K562 (cell line): ENCODE measurements at regions not wholly inside any gene's neighbourhood (a gene's known extent, or its start where the extent isn't known, plus 50 kb on each side); places are given as distances from the start of the nearest gene placed in this dataset.

Experiments
- ATF7 ChIP-seq: fragments of 450-650 bp; IDR thresholded peaks from 2 replicates; pipeline ENCODE4 v1.7.1; 2014; ENCODE audit warnings: mild to moderate bottlenecking, moderate library complexity
- CBFA2T3 ChIP-seq: fragments of 450-650 bp; IDR thresholded peaks from 2 replicates; pipeline ENCODE4 v1.6.1; 2017
- ESRRA ChIP-seq: fragments of 450-650 bp; IDR thresholded peaks from 2 replicates; pipeline ENCODE4 v1.6.1; 2014; ENCODE audit warnings: low read depth, mild to moderate bottlenecking, moderate library complexity, borderline replicate concordance
- MTF1 ChIP-seq: fragments of 250-450 bp; sonication (Bioruptor Pico); IDR thresholded peaks from 2 replicates; pipeline ENCODE4 v1.9.0; 2021; ENCODE audit warnings: moderate library complexity, mild to moderate bottlenecking, inconsistent platforms, borderline replicate concordance
- SAFB ChIP-seq: fragments of 200-400 bp; formaldehyde crosslinking; IDR thresholded peaks from 2 replicates; pipeline ENCODE4 v1.6.1; 2017; ENCODE audit warnings: low read depth, low read length, borderline replicate concordance
- SMAD4 ChIP-seq: fragments of 250-450 bp; sonication (Bioruptor Pico); conservative IDR thresholded peaks from 2 replicates; pipeline ENCODE4 v1.8.0; 2021; ENCODE audit warnings: inconsistent platforms, mild to moderate bottlenecking, moderate library complexity
- ZNF778 ChIP-seq: fragments of 450-650 bp; formaldehyde crosslinking; IDR thresholded peaks from 2 replicates; pipeline ENCODE4 v1.4.0; 2020; ENCODE audit warnings: mild to moderate bottlenecking, moderate library complexity
- TF ChIP-seq, protein P1 (sequence below): fragments of 250-450 bp; sonication (Bioruptor Pico); IDR thresholded peaks from 2 replicates; pipeline ENCODE4 v1.5.0; 2022; ENCODE audit warnings: mild to moderate bottlenecking
- TF ChIP-seq, protein P2 (sequence below): fragments of 150-350 bp; conservative IDR thresholded peaks from 2 replicates; pipeline ENCODE4 v1.6.1; 2014; ENCODE audit warnings: low read length
- TF ChIP-seq, protein P3 (sequence below), 3 experiments: IDR thresholded peaks in 2 of 3; conservative IDR thresholded peaks in 1 of 3; 2 replicates each; pipeline ENCODE4 v1.5.1; 2011 to 2012; ENCODE audit warnings: low read length in 3 of 3, mild to moderate bottlenecking in 3 of 3, control low read depth in 2 of 3, improper control_type of control experiment in 1 of 3, inconsistent platforms in 1 of 3, low read depth in 1 of 3, mixed read lengths in 1 of 3, moderate library complexity in 1 of 3; ENCODE audit not compliant: insufficient read depth in 2 of 3

DNA sequence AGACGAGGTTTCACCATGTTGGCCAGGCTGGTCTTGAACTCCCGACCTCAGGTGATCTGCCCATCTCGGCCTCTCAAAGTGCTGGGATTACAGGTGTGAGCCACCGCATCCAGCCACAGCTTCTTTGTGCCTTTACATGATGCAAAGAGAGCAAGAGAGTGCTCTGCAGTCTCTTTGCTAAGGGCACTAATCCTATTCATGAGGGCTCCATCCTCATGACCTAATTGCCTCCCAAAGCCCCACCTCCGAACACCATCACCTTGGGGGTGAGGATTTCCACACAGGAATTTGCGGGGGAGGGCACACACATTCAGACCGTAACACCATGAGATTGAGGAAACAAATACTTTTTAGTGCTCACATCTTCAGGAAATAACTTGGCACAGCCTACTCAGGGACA, 91.8 kb downstream of the PDCL3 start:
- no peak for TF ChIP-seq SAFB
- no peak for TF ChIP-seq SMAD4 (CRISPR knock-in tag)
- no peak for TF ChIP-seq CBFA2T3
- TF ChIP-seq, protein P1, sequence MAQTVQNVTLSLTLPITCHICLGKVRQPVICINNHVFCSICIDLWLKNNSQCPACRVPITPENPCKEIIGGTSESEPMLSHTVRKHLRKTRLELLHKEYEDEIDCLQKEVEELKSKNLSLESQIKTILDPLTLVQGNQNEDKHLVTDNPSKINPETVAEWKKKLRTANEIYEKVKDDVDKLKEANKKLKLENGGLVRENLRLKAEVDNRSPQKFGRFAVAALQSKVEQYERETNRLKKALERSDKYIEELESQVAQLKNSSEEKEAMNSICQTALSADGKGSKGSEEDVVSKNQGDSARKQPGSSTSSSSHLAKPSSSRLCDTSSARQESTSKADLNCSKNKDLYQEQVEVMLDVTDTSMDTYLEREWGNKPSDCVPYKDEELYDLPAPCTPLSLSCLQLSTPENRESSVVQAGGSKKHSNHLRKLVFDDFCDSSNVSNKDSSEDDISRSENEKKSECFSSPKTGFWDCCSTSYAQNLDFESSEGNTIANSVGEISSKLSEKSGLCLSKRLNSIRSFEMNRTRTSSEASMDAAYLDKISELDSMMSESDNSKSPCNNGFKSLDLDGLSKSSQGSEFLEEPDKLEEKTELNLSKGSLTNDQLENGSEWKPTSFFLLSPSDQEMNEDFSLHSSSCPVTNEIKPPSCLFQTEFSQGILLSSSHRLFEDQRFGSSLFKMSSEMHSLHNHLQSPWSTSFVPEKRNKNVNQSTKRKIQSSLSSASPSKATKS: no peak
- no peak for TF ChIP-seq ESRRA
- no peak for TF ChIP-seq MTF1 (CRISPR knock-in tag)
- TF ChIP-seq, protein P2, sequence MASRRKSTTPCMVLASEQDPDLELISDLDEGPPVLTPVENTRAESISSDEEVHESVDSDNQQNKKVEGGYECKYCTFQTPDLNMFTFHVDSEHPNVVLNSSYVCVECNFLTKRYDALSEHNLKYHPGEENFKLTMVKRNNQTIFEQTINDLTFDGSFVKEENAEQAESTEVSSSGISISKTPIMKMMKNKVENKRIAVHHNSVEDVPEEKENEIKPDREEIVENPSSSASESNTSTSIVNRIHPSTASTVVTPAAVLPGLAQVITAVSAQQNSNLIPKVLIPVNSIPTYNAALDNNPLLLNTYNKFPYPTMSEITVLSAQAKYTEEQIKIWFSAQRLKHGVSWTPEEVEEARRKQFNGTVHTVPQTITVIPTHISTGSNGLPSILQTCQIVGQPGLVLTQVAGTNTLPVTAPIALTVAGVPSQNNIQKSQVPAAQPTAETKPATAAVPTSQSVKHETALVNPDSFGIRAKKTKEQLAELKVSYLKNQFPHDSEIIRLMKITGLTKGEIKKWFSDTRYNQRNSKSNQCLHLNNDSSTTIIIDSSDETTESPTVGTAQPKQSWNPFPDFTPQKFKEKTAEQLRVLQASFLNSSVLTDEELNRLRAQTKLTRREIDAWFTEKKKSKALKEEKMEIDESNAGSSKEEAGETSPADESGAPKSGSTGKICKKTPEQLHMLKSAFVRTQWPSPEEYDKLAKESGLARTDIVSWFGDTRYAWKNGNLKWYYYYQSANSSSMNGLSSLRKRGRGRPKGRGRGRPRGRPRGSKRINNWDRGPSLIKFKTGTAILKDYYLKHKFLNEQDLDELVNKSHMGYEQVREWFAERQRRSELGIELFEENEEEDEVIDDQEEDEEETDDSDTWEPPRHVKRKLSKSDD: no peak
- TF ChIP-seq, protein P3, sequence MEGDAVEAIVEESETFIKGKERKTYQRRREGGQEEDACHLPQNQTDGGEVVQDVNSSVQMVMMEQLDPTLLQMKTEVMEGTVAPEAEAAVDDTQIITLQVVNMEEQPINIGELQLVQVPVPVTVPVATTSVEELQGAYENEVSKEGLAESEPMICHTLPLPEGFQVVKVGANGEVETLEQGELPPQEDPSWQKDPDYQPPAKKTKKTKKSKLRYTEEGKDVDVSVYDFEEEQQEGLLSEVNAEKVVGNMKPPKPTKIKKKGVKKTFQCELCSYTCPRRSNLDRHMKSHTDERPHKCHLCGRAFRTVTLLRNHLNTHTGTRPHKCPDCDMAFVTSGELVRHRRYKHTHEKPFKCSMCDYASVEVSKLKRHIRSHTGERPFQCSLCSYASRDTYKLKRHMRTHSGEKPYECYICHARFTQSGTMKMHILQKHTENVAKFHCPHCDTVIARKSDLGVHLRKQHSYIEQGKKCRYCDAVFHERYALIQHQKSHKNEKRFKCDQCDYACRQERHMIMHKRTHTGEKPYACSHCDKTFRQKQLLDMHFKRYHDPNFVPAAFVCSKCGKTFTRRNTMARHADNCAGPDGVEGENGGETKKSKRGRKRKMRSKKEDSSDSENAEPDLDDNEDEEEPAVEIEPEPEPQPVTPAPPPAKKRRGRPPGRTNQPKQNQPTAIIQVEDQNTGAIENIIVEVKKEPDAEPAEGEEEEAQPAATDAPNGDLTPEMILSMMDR (IDR thresholded peaks at IDR 0.05 in 2 of 3, conservative IDR thresholded peaks at IDR 0.05 in 1 of 3; ENCODE audit: insufficient read depth in 2 of 3, low read depth in 1 of 3, low read length in 3 of 3): no peak
- no peak for TF ChIP-seq ATF7
- TF ChIP-seq ZNF778 (CRISPR knock-in tag): no peak
